Natural killer cell (primary cell): ENCODE measurements at regions not wholly inside any gene's neighbourhood (a gene's known extent, or its start where the extent isn't known, plus 50 kb on each side); places are given as distances from the start of the nearest gene placed in this dataset.

Experiments used
- ATAC-seq, 3 donors: fragments of 150-1000 bp in 2 of 3; fragments of 200-7000 bp in 1 of 3; cut with Tn5 transposase; 1 replicate in 1 of 3; 2 replicates in 2 of 3; pipeline ENCODE4 v1.10.0; 2021; ENCODE audit warnings: mild to moderate bottlenecking in 2 of 3, moderate library complexity in 2 of 3
- DNase-seq, 2 donors: peaks; one replicate each; pipeline versions ENCODE4 v3.0.0 to v3.0.0-alpha.2; 2013 to 2021; ENCODE audit warnings: mixed read lengths in 1 of 2
- H3K27ac ChIP-seq: one replicate; pipeline ENCODE4 v1.5.1; 2013; ENCODE audit warnings: mild to moderate bottlenecking, low read length
- H3K27me3 ChIP-seq: one replicate; pipeline ENCODE4 v1.6.1; 2013; ENCODE audit warnings: low read length; ENCODE audit not compliant: control insufficient read depth, insufficient read depth
- H3K36me3 ChIP-seq: one replicate; pipeline ENCODE4 v1.6.1; 2013; ENCODE audit warnings: low read length; ENCODE audit not compliant: control insufficient read depth, insufficient read depth
- H3K4me1 ChIP-seq: one replicate; pipeline ENCODE4 v1.6.1; 2013; ENCODE audit warnings: low read length; ENCODE audit not compliant: control insufficient read depth, insufficient read depth
- H3K4me3 ChIP-seq: one replicate; pipeline ENCODE4 v1.5.1; 2013; ENCODE audit warnings: low read length
- H3K9me3 ChIP-seq: one replicate; pipeline ENCODE4 v1.6.1; 2013; ENCODE audit warnings: low read length; ENCODE audit not compliant: control insufficient read depth, insufficient read depth
- H3K27ac Mint-ChIP-seq, 2 donors: one replicate each; pipeline ENCODE4 v1.8.0; 2022; ENCODE audit warnings: mild to moderate bottlenecking in 2 of 2, mixed read lengths in 2 of 2, moderate library complexity in 1 of 2
- H3K27me3 Mint-ChIP-seq, 2 donors: one replicate each; pipeline ENCODE4 v1.8.0; 2022; ENCODE audit warnings: low read depth in 2 of 2, mixed read lengths in 2 of 2
- H3K36me3 Mint-ChIP-seq: one replicate; pipeline ENCODE4 v1.8.0; 2022; ENCODE audit warnings: mixed read lengths
- H3K4me1 Mint-ChIP-seq, 2 donors: one replicate each; pipeline ENCODE4 v1.8.0; 2022; ENCODE audit warnings: mixed read lengths in 2 of 2
- H3K4me3 Mint-ChIP-seq: one replicate; pipeline ENCODE4 v1.8.0; 2022; ENCODE audit warnings: mild to moderate bottlenecking, moderate library complexity, mixed read lengths
- H3K9me3 Mint-ChIP-seq, 2 donors: one replicate each; pipeline ENCODE4 v1.8.0; 2022; ENCODE audit warnings: mixed read lengths in 2 of 2
- WGBS: methylation state at CpG from one replicate; pipeline ENCODE4 v1.1.7; 2013; ENCODE audit warnings: missing lambda C conversion rate; ENCODE audit not compliant: insufficient coverage; 5-methylcytosine and 5-hydroxymethylcytosine counted together
- intact Hi-C: fragments of 100-400 bp; cut with micrococcal nuclease; formaldehyde crosslinking; loops from one replicate; pipeline ENCODE4 v1.14.2; 2022
- TF ChIP-seq, protein P1 (sequence below): fragments of 200-600 bp; IDR thresholded peaks from one replicate; pipeline ENCODE4 v1.8.0; 2022; ENCODE audit warnings: antibody characterized with exemption

DNA sequence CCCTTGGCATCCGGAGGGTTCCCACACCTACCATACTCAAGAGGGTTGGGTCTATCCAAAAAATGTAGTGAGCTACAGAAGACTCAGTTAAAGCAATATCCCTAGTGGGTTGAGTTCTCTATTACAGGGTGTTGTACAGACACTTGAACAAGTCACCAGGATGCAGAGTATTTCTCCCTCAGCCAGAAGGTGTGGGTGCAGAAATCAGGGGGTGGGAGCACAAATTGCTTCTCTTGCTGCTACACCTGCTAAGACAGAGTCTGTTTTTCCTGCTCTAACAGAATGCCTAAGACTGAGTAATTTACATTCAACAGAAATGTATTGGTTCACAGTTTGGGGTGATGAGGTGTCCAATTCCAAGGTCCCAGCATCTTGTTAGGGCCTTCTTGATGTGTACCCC is 433.4 kb downstream of the TCERG1L start:
- no peaks in the 10 kb centered on the region for H3K27me3 ChIP-seq
- H3K4me3 ChIP-seq = no peak overlapping the region
- no peak overlapping the region for H3K27ac ChIP-seq
- no peak overlapping the region for H3K4me3 Mint-ChIP-seq
- intact Hi-C loops = no loop called here
- 100% methylated on average over 1 of the region's 1 CpG for WGBS
- H3K4me1 ChIP-seq = no peaks in the 10 kb centered on the region
- TF ChIP-seq, protein P1, sequence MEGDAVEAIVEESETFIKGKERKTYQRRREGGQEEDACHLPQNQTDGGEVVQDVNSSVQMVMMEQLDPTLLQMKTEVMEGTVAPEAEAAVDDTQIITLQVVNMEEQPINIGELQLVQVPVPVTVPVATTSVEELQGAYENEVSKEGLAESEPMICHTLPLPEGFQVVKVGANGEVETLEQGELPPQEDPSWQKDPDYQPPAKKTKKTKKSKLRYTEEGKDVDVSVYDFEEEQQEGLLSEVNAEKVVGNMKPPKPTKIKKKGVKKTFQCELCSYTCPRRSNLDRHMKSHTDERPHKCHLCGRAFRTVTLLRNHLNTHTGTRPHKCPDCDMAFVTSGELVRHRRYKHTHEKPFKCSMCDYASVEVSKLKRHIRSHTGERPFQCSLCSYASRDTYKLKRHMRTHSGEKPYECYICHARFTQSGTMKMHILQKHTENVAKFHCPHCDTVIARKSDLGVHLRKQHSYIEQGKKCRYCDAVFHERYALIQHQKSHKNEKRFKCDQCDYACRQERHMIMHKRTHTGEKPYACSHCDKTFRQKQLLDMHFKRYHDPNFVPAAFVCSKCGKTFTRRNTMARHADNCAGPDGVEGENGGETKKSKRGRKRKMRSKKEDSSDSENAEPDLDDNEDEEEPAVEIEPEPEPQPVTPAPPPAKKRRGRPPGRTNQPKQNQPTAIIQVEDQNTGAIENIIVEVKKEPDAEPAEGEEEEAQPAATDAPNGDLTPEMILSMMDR = no peak
- no peaks in the 10 kb centered on the region for H3K4me1 Mint-ChIP-seq
- no peaks in the 10 kb centered on the region for H3K36me3 ChIP-seq
- no peak for DNase-seq
- no peak for ATAC-seq
- no peaks in the 10 kb centered on the region for H3K36me3 Mint-ChIP-seq
- no peak overlapping the region for H3K27ac Mint-ChIP-seq
- H3K9me3 ChIP-seq = no peaks in the 10 kb centered on the region
- no peaks in the 10 kb centered on the region for H3K9me3 Mint-ChIP-seq
- no peaks in the 10 kb centered on the region for H3K27me3 Mint-ChIP-seq

DNA sequence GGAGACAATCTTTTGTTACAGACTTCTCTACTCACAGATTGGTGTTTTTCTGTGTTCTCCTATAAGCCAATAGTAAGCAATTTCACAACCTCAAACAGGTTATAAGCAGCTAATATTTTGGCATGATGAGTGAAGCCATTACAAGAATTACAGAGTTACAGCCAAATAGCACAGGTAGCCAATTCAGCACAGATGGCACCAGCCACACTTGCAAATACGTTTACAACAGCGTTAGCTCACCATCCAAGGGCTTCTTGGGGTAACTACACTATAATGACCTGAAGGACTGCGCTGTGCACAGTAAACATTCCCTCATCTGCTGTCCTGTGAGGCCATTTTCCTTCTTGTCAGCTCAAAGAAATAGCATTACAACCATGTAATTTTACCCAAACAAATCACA is 428.6 kb downstream of the TCERG1L start:
- no peaks in the 10 kb centered on the region for H3K4me1 Mint-ChIP-seq
- no peaks in the 10 kb centered on the region for H3K4me1 ChIP-seq
- H3K27ac ChIP-seq = no peak overlapping the region
- H3K27ac Mint-ChIP-seq = no peak overlapping the region
- peaks cover 0 to 8% of the 10 kb centered on the region in 2 donors for H3K27me3 Mint-ChIP-seq
- WGBS = 79% methylated on average over 3 of the region's 3 CpGs
- no peaks in the 10 kb centered on the region for H3K36me3 ChIP-seq
- H3K4me3 ChIP-seq = no peak overlapping the region
- DNase-seq (no peak), ATAC-seq (no peak)
- H3K9me3 Mint-ChIP-seq = no peaks in the 10 kb centered on the region
- TF ChIP-seq, protein P1 = no peak
- H3K4me3 Mint-ChIP-seq = no peak overlapping the region
- intact Hi-C loops = no loop called here
- no peaks in the 10 kb centered on the region for H3K9me3 ChIP-seq
- no peaks in the 10 kb centered on the region for H3K36me3 Mint-ChIP-seq
- no peaks in the 10 kb centered on the region for H3K27me3 ChIP-seq

DNA sequence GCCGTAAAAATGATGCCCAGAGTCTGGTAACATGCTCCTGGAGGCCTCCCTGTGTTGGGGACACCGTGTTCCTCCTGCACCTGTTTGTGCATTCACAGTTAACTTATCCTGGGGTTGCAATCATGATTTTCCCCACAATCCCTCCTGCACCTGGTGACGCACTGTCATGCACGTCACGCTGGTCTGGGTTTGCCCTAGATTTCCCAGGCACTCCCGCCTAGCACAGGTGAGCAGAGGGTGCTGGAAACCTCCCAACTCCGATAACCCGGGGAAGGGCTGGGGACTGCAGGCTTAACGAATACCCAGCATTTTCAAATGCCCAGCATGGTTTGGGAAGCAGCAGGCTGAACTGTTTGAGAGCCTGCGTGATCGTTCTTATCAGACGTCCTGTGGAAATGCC is 427.1 kb downstream of the TCERG1L start:
- no peak overlapping the region for H3K4me3 Mint-ChIP-seq
- Histone ChIP-seq H3K9me3 (no peaks in the 10 kb centered on the region), H3K36me3 (no peaks in the 10 kb centered on the region), H3K27ac (no peak overlapping the region), H3K4me3 (no peak overlapping the region), H3K27me3 (no peaks in the 10 kb centered on the region), H3K4me1 (no peaks in the 10 kb centered on the region)
- H3K4me1 Mint-ChIP-seq = no peaks in the 10 kb centered on the region
- DNase-seq (no peak), ATAC-seq (no peak)
- TF ChIP-seq, protein P1 = no peak
- no peaks in the 10 kb centered on the region for H3K36me3 Mint-ChIP-seq
- no peaks in the 10 kb centered on the region for H3K9me3 Mint-ChIP-seq
- intact Hi-C loops = no loop called here
- peaks cover 0 to 8% of the 10 kb centered on the region in 2 donors for H3K27me3 Mint-ChIP-seq
- 82% methylated on average over 12 of the region's 12 CpGs for WGBS
- H3K27ac Mint-ChIP-seq = no peak overlapping the region

DNA sequence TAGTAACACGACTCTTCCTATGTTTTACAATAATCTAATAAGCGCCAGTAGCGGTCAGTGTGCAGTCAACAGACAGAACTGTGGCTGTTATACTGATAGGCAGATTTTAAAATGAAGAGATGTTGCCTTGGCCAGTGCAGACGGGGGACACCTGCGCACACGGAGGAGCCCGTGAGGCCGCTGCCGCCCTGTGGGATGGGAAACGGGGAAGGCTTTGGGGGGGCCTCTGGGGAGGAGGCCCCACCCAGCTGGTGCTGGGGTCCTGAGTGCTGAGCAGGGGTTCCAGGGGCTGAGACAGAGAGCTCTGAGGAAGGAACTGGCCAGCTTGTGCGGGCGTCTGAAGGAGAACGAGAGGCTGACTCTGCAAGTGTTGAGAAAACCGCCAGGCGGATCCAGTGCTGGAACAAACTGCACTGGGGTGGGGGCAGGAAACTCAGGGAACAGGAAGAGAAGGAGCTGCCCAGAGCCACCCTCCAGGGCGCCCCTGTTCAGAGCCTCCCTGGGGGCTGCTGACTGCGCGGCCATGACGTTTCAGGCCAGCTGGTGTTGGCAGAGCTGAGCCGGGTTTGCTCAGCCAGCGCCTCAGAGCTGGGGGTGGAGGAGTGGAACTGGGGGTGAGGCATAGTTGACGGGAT is 426.4 kb downstream of the TCERG1L start:
- no peaks in the 10 kb centered on the region for H3K9me3 ChIP-seq
- Mint-ChIP-seq H3K27me3 (peaks cover 0 to 8% of the 10 kb centered on the region in 2 donors), H3K27ac (no peak overlapping the region), H3K9me3 (no peaks in the 10 kb centered on the region), H3K4me1 (no peaks in the 10 kb centered on the region), H3K36me3 (no peaks in the 10 kb centered on the region), H3K4me3 (no peak overlapping the region)
- H3K27ac ChIP-seq = no peak overlapping the region
- intact Hi-C loops = no loop called here
- H3K36me3 ChIP-seq = no peaks in the 10 kb centered on the region
- H3K27me3 ChIP-seq = no peaks in the 10 kb centered on the region
- no peaks in the 10 kb centered on the region for H3K4me1 ChIP-seq
- no peak for DNase-seq
- ATAC-seq = no peak
- no peak overlapping the region for H3K4me3 ChIP-seq
- TF ChIP-seq, protein P1 = no peak
- 41% methylated on average over 22 of the region's 22 CpGs for WGBS
